ENCODE measurements at regions not wholly inside any gene's neighbourhood (a gene's known extent, or its start where the extent isn't known, plus 50 kb on each side); places are given as distances from the start of the nearest gene placed in this dataset.
"Not testable (repeated sequence)": the region's sequence is repeated elsewhere in the genome, so short reads cannot be mapped to it uniquely, and the experiment has no call there.

DNA sequence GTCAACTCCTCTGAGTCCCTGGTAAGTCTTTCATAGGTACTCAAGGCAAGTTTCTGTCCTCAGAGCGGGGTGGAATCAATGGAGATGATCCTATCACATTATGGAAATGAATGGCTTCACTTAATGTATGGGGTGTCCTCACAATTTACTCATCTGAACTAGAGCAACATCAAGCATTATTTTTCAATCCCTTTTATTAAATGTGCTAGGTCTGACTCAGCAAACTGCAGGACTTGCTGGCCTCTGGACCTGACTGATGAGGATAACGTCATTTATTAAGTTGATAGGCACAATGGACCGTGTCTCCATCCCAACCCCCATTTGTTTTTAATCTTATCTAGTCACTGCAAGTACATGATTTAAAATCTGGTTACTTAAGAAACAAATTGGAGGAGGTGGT, 259.2 kb downstream of the NUF2 start:
- no peak overlapping the region for H3K4me3 ChIP-seq
- peaks cover 0 to 6% (median 3%) of the 10 kb centered on the region in 3 donors for H3K4me1 ChIP-seq
- TF ChIP-seq, protein P1, sequence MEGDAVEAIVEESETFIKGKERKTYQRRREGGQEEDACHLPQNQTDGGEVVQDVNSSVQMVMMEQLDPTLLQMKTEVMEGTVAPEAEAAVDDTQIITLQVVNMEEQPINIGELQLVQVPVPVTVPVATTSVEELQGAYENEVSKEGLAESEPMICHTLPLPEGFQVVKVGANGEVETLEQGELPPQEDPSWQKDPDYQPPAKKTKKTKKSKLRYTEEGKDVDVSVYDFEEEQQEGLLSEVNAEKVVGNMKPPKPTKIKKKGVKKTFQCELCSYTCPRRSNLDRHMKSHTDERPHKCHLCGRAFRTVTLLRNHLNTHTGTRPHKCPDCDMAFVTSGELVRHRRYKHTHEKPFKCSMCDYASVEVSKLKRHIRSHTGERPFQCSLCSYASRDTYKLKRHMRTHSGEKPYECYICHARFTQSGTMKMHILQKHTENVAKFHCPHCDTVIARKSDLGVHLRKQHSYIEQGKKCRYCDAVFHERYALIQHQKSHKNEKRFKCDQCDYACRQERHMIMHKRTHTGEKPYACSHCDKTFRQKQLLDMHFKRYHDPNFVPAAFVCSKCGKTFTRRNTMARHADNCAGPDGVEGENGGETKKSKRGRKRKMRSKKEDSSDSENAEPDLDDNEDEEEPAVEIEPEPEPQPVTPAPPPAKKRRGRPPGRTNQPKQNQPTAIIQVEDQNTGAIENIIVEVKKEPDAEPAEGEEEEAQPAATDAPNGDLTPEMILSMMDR (IDR thresholded peaks at IDR 0.05), result no peak
- no peaks in the 10 kb centered on the region for H3K27me3 ChIP-seq
- ATAC-seq, result no peak
- DNase-seq, result no peak
- intact Hi-C loops (cut with DNase I), result no loop called here
- 52 to 56% methylated on average over 3 of the region's 3 CpGs for WGBS, 2 donors
- FAIRE-seq, result no peak
- no peaks in the 10 kb centered on the region for H3K36me3 ChIP-seq
- H3K9me3 ChIP-seq, result no peaks in the 10 kb centered on the region
- no peak overlapping the region for H3K27ac ChIP-seq

DNA sequence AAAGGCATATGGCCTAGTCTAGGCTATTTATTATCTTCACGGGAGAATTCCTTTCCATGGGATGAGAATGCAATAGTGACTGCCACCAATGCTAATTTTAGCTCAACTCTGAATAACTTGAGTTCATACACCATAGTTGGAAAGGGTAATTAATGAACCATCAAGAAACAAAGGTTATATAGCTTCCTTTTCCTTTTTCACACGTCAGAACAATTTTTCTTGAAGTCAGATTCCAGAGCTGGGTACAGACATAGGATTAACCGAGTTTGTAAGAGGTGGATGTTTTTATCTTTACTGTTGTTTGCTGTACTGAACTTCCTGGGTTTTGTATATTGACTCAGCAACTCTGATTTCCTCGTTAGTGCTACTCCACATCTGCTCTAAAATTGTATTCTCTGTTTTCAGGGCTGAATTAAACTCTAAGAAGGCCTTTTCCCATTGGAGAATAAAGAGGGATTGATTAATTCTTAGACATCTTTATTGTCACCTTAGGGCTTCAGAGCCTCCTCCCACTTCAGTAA, 262.0 kb downstream of the NUF2 start:
- TF ChIP-seq, protein P1 (IDR thresholded peaks at IDR 0.05), result no peak
- H3K27me3 ChIP-seq, result no peaks in the 10 kb centered on the region
- H3K9me3 ChIP-seq, result no peaks in the 10 kb centered on the region
- 49 to 54% methylated on average over 4 of the region's 4 CpGs for WGBS, 2 donors
- H3K27ac ChIP-seq, result no peak overlapping the region
- H3K36me3 ChIP-seq, result no peaks in the 10 kb centered on the region
- H3K4me3 ChIP-seq, result no peak overlapping the region
- H3K4me1 ChIP-seq, result peaks cover 0 to 6% (median 5%) of the 10 kb centered on the region in 3 donors
- FAIRE-seq (no peak), ATAC-seq (no peak), DNase-seq (no peak)
- intact Hi-C loops (cut with DNase I), result no loop called here

DNA sequence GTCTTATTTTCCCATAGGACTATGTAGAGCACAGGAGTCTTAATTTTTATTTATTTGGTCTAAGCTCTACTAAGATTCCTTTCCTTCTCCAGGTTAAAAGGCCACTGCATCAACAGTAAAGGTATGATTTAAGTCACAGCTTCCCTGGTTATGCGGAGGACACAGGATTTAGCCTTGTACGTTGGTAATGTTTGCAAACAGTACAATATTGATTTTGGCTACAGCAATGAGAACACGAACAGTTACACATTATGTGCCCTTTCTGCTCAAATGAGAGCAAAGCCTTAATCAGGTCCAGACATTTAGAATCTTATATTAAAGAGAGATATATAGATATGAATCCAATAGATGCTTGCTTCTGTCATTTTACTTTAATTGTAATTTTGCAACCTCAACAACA, 264.0 kb downstream of the NUF2 start:
- no peaks in the 10 kb centered on the region for H3K36me3 ChIP-seq
- H3K27me3 ChIP-seq, result no peaks in the 10 kb centered on the region
- TF ChIP-seq, protein P1 (IDR thresholded peaks at IDR 0.05), result no peak
- 13 to 17% methylated on average over 3 of the region's 3 CpGs for WGBS, 2 donors
- no peak overlapping the region for H3K27ac ChIP-seq
- H3K9me3 ChIP-seq, result no peaks in the 10 kb centered on the region
- H3K4me1 ChIP-seq, result peaks cover 0 to 6% (median 5%) of the 10 kb centered on the region in 3 donors
- ATAC-seq (peak; percentile 72 to 97 (median 76)), DNase-seq (peak in 1 of 6 donors; percentile 9), FAIRE-seq (no peak)
- H3K4me3 ChIP-seq, result no peak overlapping the region
- intact Hi-C loops (cut with DNase I), result no loop called here

- ATAC-seq, result no peak
- H3K4me1 ChIP-seq, result peaks cover 0 to 6% (median 5%) of the 10 kb centered on the region in 3 donors
- no peaks in the 10 kb centered on the region for H3K36me3 ChIP-seq
- intact Hi-C loops (cut with DNase I), result no loop called here
- no peaks in the 10 kb centered on the region for H3K27me3 ChIP-seq
- TF ChIP-seq, protein P1 (IDR thresholded peaks at IDR 0.05), result no peak
- DNase-seq, result no peak
- H3K4me3 ChIP-seq, result no peak overlapping the region
- no peak for FAIRE-seq
- 84 to 87% methylated on average over 2 of the region's 2 CpGs for WGBS, 2 donors
- H3K27ac ChIP-seq, result no peak overlapping the region
- H3K9me3 ChIP-seq, result no peaks in the 10 kb centered on the region
Observed at GRCh38 chr1:163588796-163589195, 267.0 kb downstream of the NUF2 start.

GRCh38 chr1:163589735-163590134, 268.0 kb downstream of the NUF2 start:
- no peaks in the 10 kb centered on the region for H3K36me3 ChIP-seq
- WGBS, 2 donors, result 78 to 81% methylated on average over 2 of the region's 2 CpGs
- TF ChIP-seq, protein P1 (IDR thresholded peaks at IDR 0.05), result no peak
- H3K4me3 ChIP-seq, result no peak overlapping the region
- no peaks in the 10 kb centered on the region for H3K27me3 ChIP-seq
- no peak for DNase-seq
- H3K9me3 ChIP-seq, result no peaks in the 10 kb centered on the region
- peaks cover 0 to 6% (median 5%) of the 10 kb centered on the region in 3 donors for H3K4me1 ChIP-seq
- intact Hi-C loops (cut with DNase I), result no loop called here
- no peak for FAIRE-seq
- no peak for ATAC-seq
- H3K27ac ChIP-seq, result no peak overlapping the region

DNA sequence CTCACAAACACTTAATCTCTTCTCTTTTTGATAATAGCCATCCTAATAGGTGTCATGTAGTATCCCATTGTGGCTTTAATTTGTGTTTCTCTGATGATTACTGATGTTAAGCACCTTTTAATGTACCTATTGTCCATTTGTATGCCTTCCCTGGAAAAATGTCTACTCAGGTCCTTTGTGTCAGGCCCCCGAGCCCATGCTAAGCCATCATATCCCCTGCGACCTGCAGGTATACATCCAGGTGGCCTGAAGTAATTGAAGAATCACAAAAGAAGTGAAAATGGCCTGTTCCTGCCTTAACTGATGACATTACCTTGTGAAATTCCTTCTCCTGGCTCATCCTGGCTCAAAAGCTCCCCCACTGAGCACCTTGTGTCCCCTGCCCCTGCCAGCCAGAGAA, 269.4 kb downstream of the NUF2 start:
- intact Hi-C loops (cut with DNase I); H3K4me1 ChIP-seq; H3K27me3 ChIP-seq; H3K36me3 ChIP-seq; ATAC-seq; H3K27ac ChIP-seq; FAIRE-seq; H3K4me3 ChIP-seq; H3K9me3 ChIP-seq; DNase-seq: not testable (repeated sequence)
- WGBS, 2 donors, result 64 to 76% methylated on average over 2 of the region's 2 CpGs

DNA sequence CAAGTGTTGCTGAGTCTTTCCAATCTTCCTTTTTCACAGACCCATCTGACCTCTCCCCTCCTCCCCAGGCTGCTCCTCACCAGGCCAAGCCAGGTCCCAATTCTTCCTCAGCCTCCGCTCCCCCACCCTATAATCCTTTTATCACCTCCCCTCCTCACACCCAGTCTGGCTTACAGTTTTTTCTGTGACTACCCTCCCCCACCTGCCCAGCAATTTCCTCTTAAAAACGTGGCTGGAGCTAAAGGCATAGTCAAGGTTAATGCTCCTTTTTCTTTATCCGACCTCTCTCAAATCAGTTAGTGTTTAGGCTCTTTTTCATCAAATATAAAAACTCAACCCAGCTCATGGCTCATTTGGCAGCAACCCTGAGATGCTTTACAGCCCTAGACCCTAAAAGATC, 270.9 kb downstream of the NUF2 start:
- H3K27ac ChIP-seq; H3K4me3 ChIP-seq; H3K27me3 ChIP-seq; intact Hi-C loops (cut with DNase I); ATAC-seq; H3K36me3 ChIP-seq; H3K9me3 ChIP-seq; DNase-seq; FAIRE-seq; H3K4me1 ChIP-seq: not testable (repeated sequence)
- 46 to 49% methylated on average over 3 of the region's 3 CpGs for WGBS, 2 donors

DNA sequence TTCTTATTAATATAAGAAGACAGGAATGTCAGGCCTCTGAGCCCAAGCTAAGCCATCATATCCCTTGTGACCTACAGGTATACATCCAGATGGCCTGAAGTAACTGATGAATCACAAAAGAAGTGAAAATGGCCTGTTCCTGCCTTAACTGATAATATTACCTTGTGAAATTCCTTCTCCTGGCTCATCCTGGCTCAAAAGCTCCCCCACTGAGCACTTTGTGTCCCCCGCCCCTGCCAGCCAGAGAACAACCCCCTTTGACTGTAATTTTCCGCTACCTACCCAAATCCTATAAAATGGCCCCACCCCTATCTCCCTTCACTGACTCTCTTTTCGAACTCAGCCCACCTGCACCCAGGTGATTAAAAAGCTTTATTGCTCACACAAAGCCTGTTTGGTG, 274.4 kb downstream of the NUF2 start:
- H3K27me3 ChIP-seq; ATAC-seq; FAIRE-seq; H3K27ac ChIP-seq; H3K4me3 ChIP-seq; DNase-seq; H3K4me1 ChIP-seq; intact Hi-C loops (cut with DNase I); H3K36me3 ChIP-seq; H3K9me3 ChIP-seq: not testable (repeated sequence)
- 63 to 73% methylated on average over 3 of the region's 3 CpGs for WGBS, 2 donors
